ENCODE measurements at regions not wholly inside any gene's neighbourhood (a gene's known extent, or its start where the extent isn't known, plus 50 kb on each side); places are given as distances from the start of the nearest gene placed in this dataset.
"Not testable (repeated sequence)": the region's sequence is repeated elsewhere in the genome, so short reads cannot be mapped to it uniquely, and the experiment has no call there.

DNA sequence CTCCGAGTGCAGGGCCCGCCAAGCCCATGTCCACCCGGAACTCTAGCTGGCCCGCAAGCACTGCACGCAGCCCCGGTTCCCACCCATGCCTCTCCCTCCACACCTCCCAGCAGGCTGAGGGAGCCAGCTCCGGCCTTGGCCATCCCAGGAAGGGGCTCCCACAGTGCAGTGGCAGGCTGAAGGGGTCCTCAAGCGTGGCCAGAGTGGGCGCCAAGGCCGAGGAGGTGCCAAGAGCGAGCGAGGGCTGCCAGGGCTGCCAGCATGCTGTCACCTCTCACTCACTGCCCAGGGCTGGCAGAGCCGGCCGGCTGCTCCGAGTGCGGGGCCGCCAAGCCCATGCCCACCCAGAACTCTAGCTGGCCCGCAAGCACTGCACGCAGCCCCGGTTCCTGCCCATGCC is 75.5 kb upstream of the TBC1D5 start:
- not testable (repeated sequence) for FAIRE-seq

DNA sequence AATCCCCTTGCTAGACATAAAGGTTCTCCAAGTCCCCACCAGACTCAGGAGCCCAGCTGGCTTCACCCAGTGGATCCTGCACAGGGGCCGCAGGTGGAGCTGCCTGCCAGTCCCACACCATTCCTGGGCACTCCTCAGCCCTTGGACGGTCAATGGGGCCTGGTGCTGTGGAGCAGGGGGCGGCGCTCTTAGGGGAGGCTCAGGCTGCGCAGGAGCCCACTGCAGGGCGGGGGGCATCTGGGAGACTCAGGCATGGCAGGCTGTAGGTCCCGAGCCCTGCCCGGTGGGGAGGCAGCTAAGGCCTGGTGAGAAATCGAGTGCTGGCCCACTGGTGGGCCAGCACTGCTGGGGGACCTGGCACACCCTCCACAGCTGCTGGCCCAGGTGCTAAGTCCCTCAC is 75.1 kb upstream of the TBC1D5 start:
- FAIRE-seq: no peak

DNA sequence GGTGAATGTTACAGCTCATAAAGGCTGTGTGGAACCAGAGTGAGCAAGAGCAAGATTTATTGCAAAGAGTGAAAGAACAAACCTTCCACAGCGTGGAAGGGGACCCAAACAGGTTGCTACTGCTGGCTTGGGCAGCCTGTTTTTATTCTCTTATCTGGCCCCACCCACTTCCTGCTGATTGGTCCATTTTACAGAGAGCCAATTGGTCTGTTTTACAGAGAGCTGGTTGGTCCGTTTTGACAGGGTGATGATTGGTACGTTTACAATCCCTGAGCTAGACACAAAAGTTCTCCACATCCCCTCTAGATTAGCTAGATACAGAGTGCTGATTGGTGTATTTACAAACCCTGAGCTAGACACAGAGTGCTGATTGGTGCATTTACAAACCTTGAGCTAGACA is 74.4 kb upstream of the TBC1D5 start:
- FAIRE-seq: not testable (repeated sequence)

DNA sequence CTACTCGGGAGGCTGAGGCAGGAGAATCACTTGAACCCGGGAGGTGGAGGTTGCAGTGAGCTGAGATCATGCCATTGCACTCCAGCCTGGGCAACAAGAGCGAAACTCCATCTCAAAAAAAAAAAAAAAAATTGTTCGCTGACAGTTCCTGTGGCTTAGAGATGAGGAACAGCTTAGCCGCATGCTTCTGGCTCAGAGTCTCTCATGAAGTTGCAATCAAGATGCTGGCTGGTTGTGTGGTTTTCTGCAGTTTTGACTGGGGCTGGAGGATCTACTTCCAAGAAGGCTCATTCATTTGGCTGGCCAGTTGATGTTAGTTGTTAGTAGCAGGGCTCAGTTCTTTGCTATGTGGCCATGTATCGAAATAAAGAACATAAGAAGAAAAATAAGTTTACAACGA is 69.9 kb upstream of the TBC1D5 start:
- FAIRE-seq: not testable (repeated sequence)

DNA sequence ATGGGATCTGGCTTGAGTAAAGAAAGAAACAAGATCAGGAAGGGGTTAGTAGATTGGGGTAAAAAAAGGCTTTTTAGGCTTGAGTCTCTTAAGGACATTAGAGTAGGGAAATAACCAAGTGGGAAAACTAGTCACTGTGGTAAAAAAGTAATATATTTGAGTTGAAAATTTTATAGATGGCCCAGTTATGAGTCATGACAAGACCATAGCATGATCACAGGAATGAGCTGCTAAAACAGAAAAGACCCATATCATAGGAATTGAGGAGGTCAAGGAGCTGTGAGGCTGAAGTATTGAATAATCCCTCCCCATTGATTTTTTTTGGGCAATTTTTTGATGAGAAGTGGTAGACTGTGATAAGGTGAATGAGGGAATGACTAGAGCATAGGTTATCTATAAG is 69.2 kb upstream of the TBC1D5 start:
- FAIRE-seq: no peak

DNA sequence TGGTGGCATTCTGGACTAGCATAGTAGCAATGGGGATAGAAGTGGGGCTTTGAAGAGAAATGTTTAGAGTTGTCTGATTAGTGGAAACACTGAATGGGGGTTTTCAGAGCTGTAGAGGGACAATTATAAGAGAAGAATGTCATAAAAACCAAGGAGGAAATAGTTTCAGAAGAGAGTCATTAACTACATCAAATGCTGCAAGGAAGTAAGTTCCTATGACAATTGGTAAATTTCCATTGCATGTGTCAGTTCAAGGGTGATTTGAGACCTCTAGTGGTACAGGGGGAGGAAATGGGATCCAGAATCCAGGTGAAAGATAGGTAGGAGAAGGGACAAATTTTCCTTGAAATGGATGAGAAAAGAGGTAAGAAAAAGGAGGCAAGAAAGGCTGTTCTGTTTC is 68.3 kb upstream of the TBC1D5 start:
- no peak for FAIRE-seq

DNA sequence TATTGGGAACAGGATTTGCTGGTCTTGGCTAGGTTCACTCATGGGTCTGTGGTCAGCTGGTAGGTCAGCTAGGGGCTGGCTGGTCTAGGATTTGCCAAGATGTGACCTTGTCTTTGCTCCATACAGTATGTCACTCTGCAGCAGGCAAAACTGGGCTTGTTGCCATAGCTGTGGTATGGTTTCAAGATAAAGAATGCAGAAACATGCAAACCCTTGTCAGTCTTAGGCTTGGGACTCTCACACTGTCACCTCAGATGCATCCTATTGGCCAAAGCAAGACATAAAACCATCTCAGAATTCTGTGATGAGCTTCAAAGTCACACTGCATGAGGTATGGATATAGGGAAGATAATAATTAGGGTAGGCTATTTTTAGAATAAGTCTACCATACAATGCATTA is 66.6 kb upstream of the TBC1D5 start:
- FAIRE-seq: no peak

DNA sequence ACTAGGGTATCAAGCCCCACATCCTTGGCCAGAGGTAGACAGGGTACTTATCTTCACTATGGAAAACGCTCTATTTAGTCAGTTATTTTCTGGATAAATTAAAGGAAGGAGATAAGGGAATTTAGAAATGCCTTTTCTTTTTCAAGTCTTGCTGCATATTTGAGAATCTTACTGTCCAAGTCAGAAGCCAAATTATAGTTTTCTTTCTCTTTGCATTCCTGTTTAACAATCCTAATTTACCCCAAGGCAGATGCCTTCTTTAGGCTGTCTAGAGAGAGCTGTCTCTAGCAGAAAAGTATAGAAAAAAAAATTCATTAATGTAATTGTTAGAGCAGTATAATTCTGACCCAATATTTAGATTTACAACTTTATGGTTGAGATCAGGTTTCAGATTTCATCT is 64.4 kb upstream of the TBC1D5 start:
- no peak for FAIRE-seq

DNA sequence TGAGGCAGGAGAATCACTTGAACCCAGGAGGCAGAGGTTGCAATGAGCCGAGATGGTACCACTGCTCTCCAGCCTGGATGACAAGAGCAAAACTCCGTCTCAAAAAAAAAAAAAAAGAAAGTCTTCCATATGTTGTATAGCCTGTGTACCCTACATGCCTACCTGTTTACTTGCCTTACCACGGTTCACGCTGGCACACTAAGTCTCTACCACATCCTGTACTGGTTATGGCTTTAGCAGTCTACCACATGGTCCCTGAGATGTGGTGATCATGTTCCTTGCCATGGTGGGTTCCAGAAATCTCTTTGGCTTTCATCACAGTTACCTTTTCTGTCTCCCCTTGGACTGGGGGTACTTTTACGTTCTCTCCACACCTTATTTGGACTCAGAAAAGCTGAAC is 63.8 kb upstream of the TBC1D5 start:
- FAIRE-seq: no peak

DNA sequence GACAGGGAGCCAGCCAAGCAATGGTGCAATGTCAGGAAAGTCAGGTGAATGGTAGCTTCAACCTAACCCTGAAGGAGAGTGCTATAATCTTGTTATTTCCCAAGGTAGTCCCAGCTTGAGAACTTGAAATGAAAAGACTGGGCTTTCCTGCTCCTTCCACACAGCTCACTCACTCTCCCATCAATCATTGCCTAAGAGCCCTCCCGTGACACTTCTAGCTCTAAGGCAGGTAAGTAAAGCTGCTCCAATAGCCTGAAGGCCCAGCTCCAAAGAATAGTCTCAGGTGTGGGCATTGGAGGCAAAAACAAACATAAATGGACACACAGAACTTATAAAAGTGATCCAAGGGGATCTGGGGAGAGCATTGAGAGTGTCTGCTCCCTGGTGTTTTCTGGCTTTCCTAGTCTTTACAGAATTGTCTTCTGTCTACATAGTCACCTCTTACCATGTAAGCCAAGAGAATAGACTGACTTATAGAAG is 63.1 kb upstream of the TBC1D5 start:
- FAIRE-seq: no peak

DNA sequence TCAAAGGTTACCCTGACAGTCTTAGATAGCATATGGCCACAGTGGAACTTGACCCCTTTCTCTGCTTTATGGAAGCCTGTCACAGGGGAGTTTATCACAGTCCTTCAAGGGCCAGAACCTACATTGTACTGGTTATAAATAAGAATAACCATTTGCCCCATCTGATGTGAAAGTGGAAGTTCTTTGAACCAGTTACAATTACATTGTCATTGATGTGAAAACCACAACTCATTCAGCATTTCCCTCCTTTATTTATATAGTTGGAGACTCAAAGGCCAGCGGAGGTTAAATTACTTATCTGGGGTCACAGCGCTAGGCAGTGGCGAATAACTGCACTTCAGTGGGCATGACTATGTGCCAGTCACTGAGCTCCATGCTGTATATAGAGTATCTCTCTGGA is 60.5 kb upstream of the TBC1D5 start:
- FAIRE-seq: no peak

DNA sequence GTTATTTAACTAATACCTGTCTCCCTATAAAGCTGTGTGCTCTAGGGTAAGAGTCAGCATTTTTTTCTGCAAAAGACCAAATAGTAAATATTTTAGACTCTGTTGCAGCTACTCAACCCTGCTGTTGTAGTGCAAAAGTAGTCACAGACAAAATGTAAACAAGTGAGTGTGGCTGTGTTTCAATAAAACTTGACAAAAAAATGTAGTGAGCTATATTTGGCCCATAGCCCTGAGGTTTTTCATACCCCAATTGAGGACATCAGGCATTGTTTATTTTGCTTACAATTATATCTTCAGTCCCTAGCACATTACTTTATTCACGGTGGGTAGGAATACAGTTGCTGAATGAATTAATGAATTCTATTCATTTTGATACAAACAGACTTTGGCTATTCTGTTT is 58.7 kb upstream of the TBC1D5 start:
- FAIRE-seq: no peak

DNA sequence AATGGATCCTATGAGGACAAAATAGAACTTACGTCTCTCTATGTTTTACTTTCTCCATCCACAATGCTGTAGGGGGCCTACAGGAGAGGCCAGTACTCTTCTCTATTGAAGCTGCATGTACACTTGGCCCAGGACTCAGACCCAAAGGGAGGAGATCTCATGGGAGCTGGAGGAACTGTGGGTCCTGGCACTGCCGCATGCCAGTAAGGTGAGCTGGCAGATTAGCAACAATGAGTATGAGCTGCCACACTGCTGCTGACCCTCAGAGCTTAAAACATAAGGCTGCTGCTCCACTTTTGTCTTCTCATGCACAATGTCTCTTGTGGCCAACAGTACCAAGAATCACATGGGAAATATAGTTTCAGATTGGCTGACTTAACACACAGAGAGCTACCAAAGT is 57.8 kb upstream of the TBC1D5 start:
- no peak for FAIRE-seq

DNA sequence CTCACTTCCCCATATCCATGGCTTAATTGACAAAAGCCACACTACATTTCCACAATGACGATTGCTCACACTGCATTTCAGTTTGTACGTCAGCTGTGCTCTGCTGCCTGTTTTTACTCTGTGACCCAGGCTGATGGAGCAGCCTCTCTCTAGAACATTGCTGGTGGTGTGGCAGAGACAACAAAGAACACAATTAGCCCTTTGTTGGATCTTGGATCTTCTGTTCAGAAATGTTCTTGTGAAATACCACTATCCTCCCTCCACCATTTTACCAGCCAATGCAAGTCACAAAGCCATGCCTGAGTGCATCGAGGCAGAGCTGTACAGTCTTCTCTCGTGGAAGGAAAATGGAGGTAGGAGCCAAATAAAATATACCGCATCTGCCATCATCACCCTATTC is 56.9 kb upstream of the TBC1D5 start:
- FAIRE-seq: no peak

DNA sequence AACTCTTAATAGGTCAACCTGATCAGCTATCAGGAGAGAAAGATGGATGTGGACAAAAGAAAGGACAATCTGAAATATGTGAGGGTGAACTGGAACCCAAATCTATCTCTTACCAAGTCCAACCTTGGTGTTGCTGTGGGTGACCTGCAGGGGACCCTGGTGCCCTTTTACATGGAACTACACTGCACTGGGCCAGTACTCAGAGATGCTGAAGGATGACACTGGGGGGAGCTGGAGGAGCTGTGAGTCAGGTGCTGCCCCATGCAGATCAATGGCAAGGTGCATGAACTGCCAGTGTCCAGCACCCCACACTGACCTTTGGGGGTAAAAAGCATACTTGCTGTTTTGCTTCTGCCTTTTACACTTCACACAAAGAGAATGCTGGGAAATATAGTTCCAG is 55.6 kb upstream of the TBC1D5 start:
- FAIRE-seq: no peak

DNA sequence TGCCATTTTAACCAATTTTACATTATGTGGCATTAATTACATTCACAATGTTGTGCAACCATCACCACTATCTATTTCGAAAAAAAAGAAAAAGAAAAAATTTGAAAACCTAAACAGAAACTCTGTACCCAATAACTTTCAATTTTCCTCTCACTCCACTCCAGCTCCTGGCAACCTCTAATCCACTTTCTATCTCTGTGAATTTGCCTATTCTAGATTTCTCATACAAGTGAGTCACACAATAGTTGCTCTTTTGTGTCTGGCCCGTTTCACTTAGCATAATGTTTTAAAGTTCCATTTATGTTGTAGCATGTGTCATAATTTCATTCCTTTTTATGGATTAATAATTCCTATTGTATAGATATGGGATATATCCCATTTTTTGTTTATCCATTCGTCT is 53.3 kb upstream of the TBC1D5 start:
- FAIRE-seq: no peak

DNA sequence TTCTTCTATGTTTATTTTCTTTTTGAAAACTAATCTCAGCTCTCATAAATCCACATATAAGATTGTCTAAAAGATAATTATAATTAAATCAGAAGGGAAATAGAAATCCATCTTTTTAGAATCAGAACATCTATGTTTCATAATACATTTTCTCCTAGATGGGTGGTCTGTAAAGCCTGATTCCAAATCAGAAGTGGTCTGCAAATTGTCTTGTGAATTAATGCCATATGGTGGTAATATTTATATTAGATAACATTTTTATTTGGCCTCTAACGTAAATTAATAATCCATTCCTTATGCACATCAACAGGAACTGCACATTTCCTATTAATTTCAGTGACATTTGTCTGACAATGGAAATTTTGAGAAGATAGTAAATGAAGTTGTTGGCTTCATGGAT is 52.8 kb upstream of the TBC1D5 start:
- FAIRE-seq: no peak

DNA sequence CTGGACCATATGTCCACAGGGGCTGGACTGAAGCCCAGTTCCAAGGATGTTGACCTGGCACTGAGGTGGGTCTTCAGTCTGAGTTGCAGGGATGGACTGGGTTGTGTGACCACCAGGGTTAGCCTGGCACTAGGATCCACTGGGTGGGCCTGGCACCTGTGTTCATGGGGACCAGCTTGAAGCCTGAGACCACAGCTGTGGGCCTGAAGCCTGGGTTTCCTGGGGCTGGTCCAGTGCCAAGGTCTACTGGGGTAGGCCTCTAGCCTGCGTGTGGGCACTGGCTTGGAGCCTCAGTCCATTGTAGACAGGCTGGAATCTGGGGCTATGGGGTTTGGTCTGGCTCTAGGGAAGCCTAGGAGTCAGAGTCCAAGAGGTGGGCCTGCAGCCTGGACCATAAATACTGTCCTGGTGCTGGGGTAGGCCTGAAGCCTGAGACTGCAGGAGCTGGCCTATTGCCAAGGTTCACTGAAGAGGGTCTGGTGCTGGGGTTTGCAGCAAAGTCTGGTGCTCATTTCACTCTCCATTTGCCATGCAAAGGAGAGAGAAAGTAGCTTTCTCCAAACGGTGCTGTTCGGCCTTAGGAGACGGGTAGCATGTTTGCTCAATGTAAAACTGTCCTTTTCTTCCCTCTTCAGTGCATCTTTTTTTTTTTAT is 51.2 kb upstream of the TBC1D5 start:
- FAIRE-seq: no peak

Data from colon (tissue), 2 donors.